Loucy (cell line): ENCODE measurements at regions not wholly inside any gene's neighbourhood (a gene's known extent, or its start where the extent isn't known, plus 50 kb on each side); places are given as distances from the start of the nearest gene placed in this dataset.

Experiments
- H2AFZ ChIP-seq: fragments of 200-600 bp; sonication (generic); 2 replicates; pipeline ENCODE4 v1.6.0; 2016; ENCODE audit warnings: antibody characterized with exemption, mild to moderate bottlenecking, low read length, moderate library complexity
- H3F3A ChIP-seq: fragments of 200-600 bp; 2 replicates; pipeline ENCODE4 v1.6.0; 2016; ENCODE audit warnings: antibody characterized with exemption, low read depth, mild to moderate bottlenecking
- H3K27me3 ChIP-seq: fragments of 200-600 bp; sonication (generic); 2 replicates; pipeline ENCODE4 v1.6.1; 2014; ENCODE audit warnings: low read length, mild to moderate bottlenecking; ENCODE audit not compliant: insufficient read depth, poor library complexity, severe bottlenecking
- H3K36me3 ChIP-seq: fragments of 200-600 bp; sonication (generic); 2 replicates; pipeline ENCODE4 v1.6.1; 2016; ENCODE audit warnings: low read length; ENCODE audit not compliant: insufficient read depth
- H3K4me1 ChIP-seq: fragments of 200-600 bp; sonication (generic); 2 replicates; pipeline ENCODE4 v1.5.1; 2014; ENCODE audit warnings: low read length, mild to moderate bottlenecking; ENCODE audit not compliant: insufficient read depth, poor library complexity, severe bottlenecking
- H3K4me2 ChIP-seq: fragments of 200-600 bp; sonication (generic); 2 replicates; pipeline ENCODE4 v1.6.0; 2014; ENCODE audit warnings: antibody characterized with exemption, low read length, low read depth, mild to moderate bottlenecking; ENCODE audit not compliant: poor library complexity, severe bottlenecking
- H3K4me3 ChIP-seq: fragments of 200-600 bp; sonication (generic); 2 replicates; pipeline ENCODE4 v1.5.1; 2014; ENCODE audit warnings: low read length, mild to moderate bottlenecking, mixed read lengths; ENCODE audit not compliant: poor library complexity, severe bottlenecking
- H3K79me2 ChIP-seq: fragments of 200-600 bp; sonication (generic); 2 replicates; pipeline ENCODE4 v1.6.1; 2014; ENCODE audit warnings: low read length; ENCODE audit not compliant: insufficient read depth
- H3K9ac ChIP-seq: fragments of 200-600 bp; sonication (generic); 2 replicates; pipeline ENCODE4 v1.6.0; 2014; ENCODE audit warnings: mild to moderate bottlenecking, low read depth, low read length, moderate library complexity; ENCODE audit not compliant: poor library complexity, severe bottlenecking
- H3K9me2 ChIP-seq: fragments of 200-600 bp; sonication (generic); replicated peaks from 2 replicates; pipeline ENCODE4 v1.6.1; 2016; ENCODE audit warnings: low read depth, low read length, mixed read lengths
- H3K9me3 ChIP-seq: fragments of 200-600 bp; sonication (generic); 2 replicates; pipeline ENCODE4 v1.6.1; 2014; ENCODE audit warnings: mild to moderate bottlenecking, antibody characterized with exemption, low read length, low read depth; ENCODE audit not compliant: insufficient read depth
- H4K20me1 ChIP-seq: fragments of 200-600 bp; sonication (generic); 2 replicates; pipeline ENCODE4 v1.6.0; 2014; ENCODE audit warnings: antibody characterized with exemption, low read length, mild to moderate bottlenecking; ENCODE audit not compliant: insufficient read depth, poor library complexity, severe bottlenecking
- CTCF ChIP-seq: fragments of 200-600 bp; sonication (generic); conservative IDR thresholded peaks from 2 replicates; pipeline ENCODE4 v1.5.1; 2014; ENCODE audit warnings: mild to moderate bottlenecking, antibody characterized with exemption, low read length
- EZH2phosphoT487 ChIP-seq: fragments of 200-600 bp; IDR thresholded peaks from 2 replicates; pipeline ENCODE4 v1.6.1; 2018; ENCODE audit warnings: antibody characterized with exemption, mild to moderate bottlenecking, moderate library complexity, borderline replicate concordance

DNA sequence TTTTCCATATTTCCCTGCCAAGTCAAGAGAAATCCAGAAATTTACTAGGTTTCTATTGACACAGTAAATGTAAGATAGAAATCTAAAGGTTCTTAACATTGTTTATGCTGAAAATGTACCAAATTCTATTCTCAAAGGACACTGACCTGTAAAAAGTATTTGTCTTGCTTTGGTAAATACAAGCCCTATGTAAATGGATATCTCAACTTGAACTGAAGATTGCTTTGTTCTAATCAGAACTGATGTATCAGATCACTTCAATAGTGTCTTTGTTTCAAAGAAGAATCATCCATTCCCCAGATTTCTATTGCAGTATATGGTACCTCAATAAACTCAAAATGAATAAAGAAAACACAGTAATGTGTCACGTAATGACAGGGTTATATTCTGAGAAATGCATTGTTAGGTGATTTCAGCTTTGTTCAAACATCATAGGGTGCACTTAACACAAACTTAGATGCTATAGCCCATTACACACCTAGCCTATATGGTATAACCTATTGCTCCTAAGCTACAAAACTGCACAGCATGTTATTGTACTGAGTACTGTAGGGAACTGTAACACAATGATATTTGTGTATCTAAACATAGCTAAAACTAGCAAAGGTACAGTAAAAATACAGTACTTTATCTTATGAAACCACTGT is 143.5 kb upstream of the NECTIN3 start:
- H3K4me2 ChIP-seq = no peak overlapping the region

DNA sequence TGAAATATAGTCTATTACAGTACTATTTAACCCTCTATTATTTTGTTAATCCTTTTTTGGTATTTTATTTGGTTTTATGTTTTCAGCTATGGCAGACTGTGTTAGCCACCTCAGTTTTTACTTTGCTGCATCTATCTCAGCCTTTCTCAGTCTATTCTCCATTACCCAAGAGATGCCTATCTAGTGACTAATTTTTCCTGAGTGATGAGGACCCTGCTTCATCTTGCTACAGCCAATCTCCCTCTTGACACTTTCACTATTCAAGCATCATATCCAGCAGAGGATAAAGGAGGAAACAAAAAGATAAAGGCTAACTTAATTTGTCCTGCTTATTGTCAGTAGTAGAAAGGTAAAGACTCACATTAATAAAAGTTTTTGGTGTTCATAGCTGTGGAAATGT is 141.8 kb upstream of the NECTIN3 start:
- Histone ChIP-seq H3K9me3 (no peaks in the 10 kb centered on the region), H2AFZ (no peak overlapping the region), H3K4me3 (no peak overlapping the region), H3K36me3 (no peaks in the 10 kb centered on the region), H4K20me1 (no peaks in the 10 kb centered on the region), H3K4me2 (no peak overlapping the region), H3F3A (no peaks in the 10 kb centered on the region), H3K79me2 (no peaks in the 10 kb centered on the region), H3K9ac (no peak overlapping the region), H3K9me2 (no peaks in the 10 kb centered on the region), H3K4me1 (no peaks in the 10 kb centered on the region), H3K27me3 (no peaks in the 10 kb centered on the region)
- TF ChIP-seq CTCF (no peak), EZH2phosphoT487 (no peak)

More for the DNA sequence above, 143.5 kb upstream of the NECTIN3 start:
- Histone ChIP-seq H3K36me3 (no peaks in the 10 kb centered on the region), H3K79me2 (no peaks in the 10 kb centered on the region), H3F3A (no peaks in the 10 kb centered on the region), H3K9ac (no peak overlapping the region), H2AFZ (no peak overlapping the region), H3K4me3 (no peak overlapping the region), H3K4me1 (no peaks in the 10 kb centered on the region), H3K27me3 (no peaks in the 10 kb centered on the region), H3K9me3 (no peaks in the 10 kb centered on the region), H4K20me1 (no peaks in the 10 kb centered on the region), H3K9me2 (no peaks in the 10 kb centered on the region)
- TF ChIP-seq EZH2phosphoT487 = no peak
- TF ChIP-seq CTCF = no peak

- Histone ChIP-seq H3K4me1 (no peaks in the 10 kb centered on the region), H3K4me3 (no peak overlapping the region), H3K36me3 (no peaks in the 10 kb centered on the region), H3K9me3 (no peaks in the 10 kb centered on the region), H3K9ac (no peak overlapping the region), H4K20me1 (no peaks in the 10 kb centered on the region), H2AFZ (no peak overlapping the region), H3K9me2 (no peaks in the 10 kb centered on the region), H3K27me3 (no peaks in the 10 kb centered on the region), H3F3A (no peaks in the 10 kb centered on the region), H3K79me2 (no peaks in the 10 kb centered on the region), H3K4me2 (no peak overlapping the region)
- TF ChIP-seq EZH2phosphoT487 = no peak
- TF ChIP-seq CTCF = no peak
These were observed 139.0 kb upstream of the NECTIN3 start for GRCh38 chr3:110932567-110932966.
